K562 (cell line): ENCODE measurements at regions not wholly inside any gene's neighbourhood (a gene's known extent, or its start where the extent isn't known, plus 50 kb on each side); places are given as distances from the start of the nearest gene placed in this dataset.

ENCODE experiments used
- ARID2 ChIP-seq: fragments of 450-650 bp; IDR thresholded peaks from 2 replicates; pipeline ENCODE4 v1.6.1; 2017; ENCODE audit warnings: antibody characterized with exemption, mild to moderate bottlenecking
- BCLAF1 ChIP-seq, 2 experiments: fragments of 450-650 bp in 1 of 2; IDR thresholded peaks; 2 replicates each; pipeline ENCODE4 v1.6.1; 2011 to 2017; ENCODE audit warnings: low read depth in 2 of 2, antibody characterized with exemption in 1 of 2, borderline replicate concordance in 1 of 2, low read length in 1 of 2, mild to moderate bottlenecking in 1 of 2, mixed read lengths in 1 of 2; ENCODE audit not compliant: control insufficient read depth in 1 of 2
- GMEB1 ChIP-seq: fragments of 250-450 bp; sonication (Bioruptor Pico); IDR thresholded peaks from 2 replicates; pipeline ENCODE4 v1.4.0; 2020; ENCODE audit warnings: mild to moderate bottlenecking
- NR0B1 ChIP-seq: fragments of 450-650 bp; IDR thresholded peaks from one replicate; pipeline ENCODE4 v1.6.1; 2018; ENCODE audit warnings: mild to moderate bottlenecking, moderate library complexity; ENCODE audit not compliant: partially characterized antibody
- SAFB2 ChIP-seq: fragments of 200-400 bp; formaldehyde crosslinking; IDR thresholded peaks from 2 replicates; pipeline ENCODE4 v1.6.1; 2018; ENCODE audit warnings: borderline replicate concordance, low read length, low read depth, moderate library complexity; ENCODE audit not compliant: severe bottlenecking
- SAP30 ChIP-seq: fragments of 200-600 bp; sonication (generic); IDR thresholded peaks from 2 replicates; pipeline ENCODE4 v1.6.1; 2012; ENCODE audit warnings: borderline replicate concordance, low read depth, mild to moderate bottlenecking, moderate library complexity, low read length, control low read depth, inconsistent platforms; ENCODE audit not compliant: insufficient read depth, poor library complexity, severe bottlenecking

GRCh38 chr14:83646228-83646627, 1883.7 kb upstream of the FLRT2 start (continued):
- TF ChIP-seq GMEB1 (CRISPR knock-in tag), result no peak
- no peak for TF ChIP-seq ARID2
- TF ChIP-seq BCLAF1 (IDR thresholded peaks at IDR 0.05; ENCODE audit: borderline replicate concordance in 1 of 2, control insufficient read depth in 1 of 2, low read depth in 2 of 2, low read length in 1 of 2), result no peak
- TF ChIP-seq SAFB2, result no peak
- TF ChIP-seq SAP30, result no peak
- no peak for TF ChIP-seq NR0B1
